HG03103 (cell line): ENCODE measurements at regions not wholly inside any gene's neighbourhood (a gene's known extent, or its start where the extent isn't known, plus 50 kb on each side); places are given as distances from the start of the nearest gene placed in this dataset.

Experiments used
- ATAC-seq: cut with Tn5 transposase; IDR thresholded peaks from one replicate; pipeline ENCODE4 v1.9.1; 2021; ENCODE audit warnings: low read depth; ENCODE audit not compliant: unreplicated experiment

- ATAC-seq: no peak
Measured at GRCh38 chr2:76464310-76464709, 753.6 kb upstream of the GCFC2 start.

DNA sequence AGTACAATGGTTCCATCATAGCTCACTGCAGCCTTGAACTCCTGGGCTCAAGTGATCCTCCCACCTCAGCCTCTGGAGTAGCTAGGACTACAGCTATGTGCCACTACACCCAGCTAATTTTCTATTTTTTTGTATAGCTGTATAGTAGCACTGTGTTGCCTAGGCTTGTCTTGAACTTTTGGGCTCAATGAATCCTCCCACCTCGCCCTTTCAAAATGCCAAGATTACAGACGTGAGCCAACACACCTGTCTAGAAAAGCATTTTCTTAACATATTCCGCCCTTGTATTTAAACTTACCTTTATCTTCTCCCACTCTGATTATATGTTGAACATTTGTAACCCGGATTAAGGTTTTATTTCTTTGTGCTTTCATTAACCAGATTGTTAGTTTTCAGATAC is 750.7 kb upstream of the GCFC2 start:
- no peak for ATAC-seq

DNA sequence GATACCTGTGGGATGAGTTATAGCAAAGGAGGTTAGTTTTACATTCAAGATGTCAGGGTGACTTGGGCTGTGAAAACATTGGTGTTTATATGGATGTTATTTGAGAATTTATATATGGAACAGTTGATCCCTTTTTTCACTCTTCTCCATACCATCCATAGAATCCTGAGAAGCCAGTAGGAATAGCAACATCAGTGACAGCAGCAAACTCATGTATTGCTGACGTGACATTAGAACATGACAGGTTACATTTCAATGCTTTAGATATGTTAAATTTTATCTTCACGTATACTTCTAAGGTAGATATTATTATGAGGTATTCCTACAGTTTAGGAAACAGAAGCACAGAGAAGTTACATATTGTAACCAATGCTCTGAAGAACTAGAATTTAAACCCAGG is 745.2 kb upstream of the GCFC2 start:
- ATAC-seq: no peak

DNA sequence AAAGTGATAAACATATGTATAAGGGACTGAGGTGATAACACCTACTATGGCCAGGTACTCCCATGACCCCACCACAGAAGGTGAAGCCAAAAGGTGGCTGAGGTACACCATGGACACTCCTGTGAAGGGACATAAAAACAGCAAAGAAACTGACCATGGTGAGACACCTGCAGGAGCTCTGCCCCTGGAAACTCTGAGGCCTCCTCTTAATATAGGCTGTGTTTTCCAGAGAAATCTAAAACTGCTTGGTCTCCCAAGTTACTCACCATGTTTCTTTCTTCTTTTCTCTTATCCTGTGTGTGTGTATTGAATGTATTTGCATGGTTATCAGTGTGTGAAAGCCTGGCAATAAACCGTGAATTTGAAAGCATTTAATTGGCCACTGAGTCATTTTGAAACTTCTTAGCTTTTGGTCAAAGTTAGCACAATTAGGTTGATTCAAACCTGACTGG is 739.3 kb upstream of the GCFC2 start:
- no peak for ATAC-seq

- ATAC-seq: no peak
Measured at GRCh38 chr2:76448956-76449355, 738.2 kb upstream of the GCFC2 start.

- no peak for ATAC-seq
Measured at GRCh38 chr2:76447294-76447693, 736.6 kb upstream of the GCFC2 start.

- no peak for ATAC-seq
Measured at GRCh38 chr2:76446872-76447271, 736.2 kb upstream of the GCFC2 start.

GRCh38 chr2:76445880-76446279 is 735.2 kb upstream of the GCFC2 start:
- ATAC-seq: no peak

- no peak for ATAC-seq
Measured at GRCh38 chr2:76444732-76445131, 734.0 kb upstream of the GCFC2 start.

DNA sequence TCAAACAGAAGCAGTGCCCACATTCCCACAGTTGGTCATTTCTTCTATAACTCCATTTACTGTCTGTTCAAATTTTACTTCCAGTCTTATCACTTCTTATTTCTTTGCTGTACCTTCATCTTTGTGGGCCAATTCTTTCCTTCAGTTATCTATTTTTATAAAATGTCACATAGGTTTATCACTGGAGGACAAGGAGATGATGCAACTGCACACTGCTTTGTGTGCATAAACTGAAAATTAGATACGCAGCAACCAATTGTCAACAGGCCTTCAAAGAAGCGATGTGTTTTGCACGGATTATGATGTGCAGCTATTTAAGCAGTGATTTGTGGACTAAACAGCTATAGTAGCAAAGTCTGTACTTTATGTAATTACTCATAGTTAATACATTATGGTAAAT is 726.8 kb upstream of the GCFC2 start:
- no peak for ATAC-seq

GRCh38 chr2:76429374-76429773 is 718.7 kb upstream of the GCFC2 start:
- ATAC-seq: no peak

- ATAC-seq: no peak
Measured at GRCh38 chr2:76427452-76427851, 716.7 kb upstream of the GCFC2 start.

- ATAC-seq: no peak
Measured at GRCh38 chr2:76415821-76416220, 705.1 kb upstream of the GCFC2 start.

DNA sequence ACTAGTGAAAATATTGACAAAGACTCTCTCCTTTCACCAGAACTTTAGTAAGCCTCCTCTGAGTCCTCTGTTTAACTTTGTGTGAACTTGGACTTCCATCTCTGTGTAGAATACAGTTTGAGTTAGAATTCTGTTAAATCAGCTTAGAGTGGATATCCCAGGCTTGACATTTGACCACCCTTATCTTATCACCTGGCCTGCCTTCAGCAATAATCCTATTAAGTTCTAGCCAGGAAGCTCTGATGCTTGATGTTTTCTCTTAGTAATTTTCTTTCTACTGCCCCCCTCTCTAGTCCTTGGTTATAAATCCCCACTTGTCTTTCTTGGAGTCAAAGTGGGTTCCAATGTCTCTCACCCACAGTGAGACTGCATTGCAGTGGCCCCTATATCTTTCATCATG is 702.7 kb upstream of the GCFC2 start:
- no peak for ATAC-seq

DNA sequence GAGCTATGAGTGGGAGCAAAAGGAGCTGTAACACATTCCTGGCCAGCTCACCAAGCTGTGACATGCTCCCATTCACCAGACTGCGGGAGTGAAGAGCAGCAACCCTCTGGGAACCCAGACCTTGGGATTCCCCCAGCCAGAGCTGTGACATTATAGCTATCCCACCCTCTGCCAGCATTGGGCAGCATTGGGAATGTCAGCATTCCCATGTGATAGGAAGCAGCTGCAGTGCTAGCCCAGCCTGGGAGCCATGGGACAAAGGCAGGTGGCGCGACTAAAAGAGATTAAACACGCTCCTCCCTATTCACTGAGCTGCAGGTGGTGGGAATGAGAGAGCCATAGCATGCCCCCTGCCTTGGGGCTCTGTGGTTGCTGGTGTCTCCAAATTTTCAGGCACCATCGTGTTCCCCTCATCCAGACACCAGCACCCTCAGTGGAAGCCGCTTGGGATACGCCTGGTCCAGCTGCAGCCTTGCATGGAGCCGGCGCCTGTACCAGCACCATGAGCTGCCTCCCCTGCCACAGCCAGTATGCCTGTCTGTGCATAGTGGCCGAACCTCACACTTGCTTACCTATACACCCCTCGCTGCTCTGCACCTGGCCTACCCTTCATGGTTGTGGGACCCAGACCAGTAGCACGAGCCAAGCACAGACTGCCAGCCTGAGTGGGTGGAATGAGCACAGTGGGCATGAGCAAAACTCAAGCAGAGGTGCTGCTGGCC is 695.6 kb upstream of the GCFC2 start:
- ATAC-seq: no peak

GRCh38 chr2:76393356-76393755 is 682.6 kb upstream of the GCFC2 start:
- no peak for ATAC-seq

DNA sequence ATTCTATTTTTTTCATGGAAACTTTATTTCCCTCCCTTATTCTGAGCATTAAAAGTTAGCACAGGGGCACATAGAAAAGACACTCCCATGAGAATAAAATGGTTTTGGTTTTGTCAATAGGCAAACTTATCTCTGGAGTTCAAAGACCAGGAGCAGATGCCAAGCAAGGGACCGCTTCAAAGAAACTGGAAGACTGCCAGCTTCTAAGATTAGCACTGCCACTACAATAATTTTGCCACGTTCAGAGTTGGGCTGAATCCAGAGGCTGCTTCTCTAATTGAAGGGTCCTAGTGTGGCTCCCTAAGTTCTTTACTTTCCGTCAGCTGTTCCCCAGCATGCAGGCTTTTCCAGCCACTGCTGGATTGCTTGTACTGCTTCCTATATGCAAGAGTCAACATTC is 681.0 kb upstream of the GCFC2 start:
- ATAC-seq: no peak

- no peak for ATAC-seq
Measured at GRCh38 chr2:76387294-76387693, 676.6 kb upstream of the GCFC2 start.

DNA sequence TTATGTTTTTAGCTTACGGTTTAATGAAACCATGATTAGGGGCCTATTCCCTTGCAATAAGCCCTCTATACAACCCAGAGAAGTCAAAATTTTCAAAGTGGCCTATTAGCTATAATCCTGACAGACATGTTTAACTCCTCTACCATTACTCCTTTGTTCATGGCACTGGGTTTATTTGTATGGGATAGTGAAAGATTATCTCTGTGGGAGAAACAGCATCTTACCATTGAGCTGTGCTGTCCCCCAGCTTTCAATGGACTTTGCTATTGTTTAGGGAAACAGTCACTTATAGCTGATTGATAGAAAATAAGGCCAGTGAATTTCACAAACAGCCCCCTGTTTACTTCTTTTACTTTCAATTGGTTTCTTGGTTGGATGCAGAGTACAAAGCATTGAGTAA is 675.2 kb upstream of the GCFC2 start:
- ATAC-seq: no peak

DNA sequence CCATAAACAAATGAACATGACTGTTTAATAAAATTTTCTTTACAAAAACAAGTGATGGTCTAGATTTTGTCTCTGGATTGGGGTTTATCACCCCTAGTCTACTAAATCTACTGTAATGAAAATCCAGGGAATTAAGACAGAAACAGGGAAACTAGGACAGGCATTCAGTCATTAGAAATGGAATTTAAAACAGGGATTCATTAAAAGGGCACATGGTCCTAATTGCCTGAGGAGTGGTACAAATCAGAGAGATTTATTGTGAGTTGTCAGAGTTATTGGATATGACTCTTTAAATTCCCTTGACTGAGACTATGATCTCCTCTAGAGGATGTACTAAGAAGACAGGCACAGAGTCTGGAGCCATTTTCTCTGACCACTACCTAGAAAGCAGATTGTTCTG is 670.9 kb upstream of the GCFC2 start:
- ATAC-seq: no peak

DNA sequence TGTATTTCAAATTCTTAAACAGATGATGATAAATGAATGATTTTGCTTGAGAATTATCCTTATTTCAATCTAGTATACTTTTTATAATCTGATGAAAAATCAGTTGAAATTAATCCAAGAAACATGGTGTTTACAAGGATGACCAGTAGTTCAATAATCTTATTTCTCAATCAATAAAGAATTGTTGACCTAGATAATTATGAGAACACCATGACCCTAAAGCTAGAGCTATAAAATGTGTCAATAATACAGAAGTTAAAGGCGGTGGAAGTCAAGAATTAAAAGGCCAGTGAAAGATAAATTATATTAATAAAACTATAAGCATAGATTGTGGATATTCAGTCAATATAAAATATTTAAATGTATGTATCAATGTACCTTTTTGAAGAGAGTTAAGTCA is 667.4 kb upstream of the GCFC2 start:
- no peak for ATAC-seq

- no peak for ATAC-seq
Measured at GRCh38 chr2:76341439-76341838, 630.7 kb upstream of the GCFC2 start.

GRCh38 chr2:76332871-76333270 is 622.2 kb upstream of the GCFC2 start:
- ATAC-seq: no peak
